GM21515 (cell line): ENCODE measurements at regions not wholly inside any gene's neighbourhood (a gene's known extent, or its start where the extent isn't known, plus 50 kb on each side); places are given as distances from the start of the nearest gene placed in this dataset.

Source experiments
- ATAC-seq: cut with Tn5 transposase; IDR thresholded peaks from one replicate; pipeline ENCODE4 v1.9.1; 2021; ENCODE audit not compliant: unreplicated experiment

GRCh38 chr7:21357151-21358097 is 70.5 kb upstream of the SP4 start:
- no peak for ATAC-seq

DNA sequence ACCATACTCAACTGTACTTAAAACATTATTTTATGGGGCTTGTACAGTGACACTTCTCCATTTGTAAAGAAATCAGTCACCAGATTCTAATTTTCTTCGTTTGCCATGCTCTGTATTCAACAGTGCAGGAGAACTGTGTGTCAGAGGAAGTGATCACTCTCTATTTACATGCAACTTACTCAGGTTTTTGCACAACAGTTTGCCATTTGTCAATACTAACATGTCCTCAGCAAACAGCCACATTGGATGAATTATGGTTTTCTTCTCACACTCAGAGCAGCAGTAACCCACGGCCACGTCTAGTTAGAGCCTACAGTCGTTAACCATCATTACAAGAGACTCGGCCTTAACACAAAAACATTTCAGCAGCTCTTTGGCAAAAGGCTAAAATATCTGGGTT is 69.2 kb upstream of the SP4 start:
- ATAC-seq, result no peak

DNA sequence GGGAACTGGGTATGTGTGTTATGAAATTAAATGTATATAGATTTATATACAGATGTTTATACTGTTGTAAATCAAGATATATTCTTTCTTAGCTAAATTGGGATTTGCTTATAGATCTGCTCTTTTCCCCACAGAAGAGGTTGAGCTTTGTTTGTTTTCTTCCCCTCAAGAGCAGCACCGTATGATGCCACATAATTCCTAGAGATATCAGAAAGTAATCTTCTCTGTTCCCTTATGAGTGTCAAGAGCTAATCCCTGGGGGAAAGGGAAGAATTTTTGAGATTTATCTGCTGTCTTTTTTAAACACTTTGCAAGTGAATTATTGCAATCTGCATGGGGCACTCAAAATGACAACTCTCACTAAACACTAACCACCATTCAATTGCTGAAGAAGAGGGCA is 68.7 kb upstream of the SP4 start:
- ATAC-seq, result no peak

GRCh38 chr7:21361413-21362125 is 66.3 kb upstream of the SP4 start:
- no peak for ATAC-seq

DNA sequence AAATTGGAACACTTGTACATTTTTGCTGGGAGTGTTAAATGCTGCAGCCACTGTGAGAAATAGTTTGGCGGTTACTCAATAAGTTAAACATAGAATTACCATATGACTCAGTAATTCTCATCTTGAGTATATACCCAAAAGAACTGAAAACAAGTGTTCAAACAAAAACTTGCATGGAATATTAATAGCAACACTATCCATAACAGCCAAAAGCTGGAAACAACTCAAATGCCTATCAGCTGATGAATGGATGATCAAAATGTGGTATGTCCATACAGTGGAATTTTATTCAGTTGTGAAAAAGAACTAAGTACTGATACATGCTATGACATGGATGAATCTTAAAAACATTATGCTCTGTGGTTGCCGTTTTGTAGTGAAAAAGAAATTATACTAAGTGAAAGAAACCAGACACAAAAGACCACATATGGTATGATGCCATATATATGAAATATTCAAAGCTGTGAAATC is 63.0 kb upstream of the SP4 start:
- ATAC-seq, result peak; percentile 76

DNA sequence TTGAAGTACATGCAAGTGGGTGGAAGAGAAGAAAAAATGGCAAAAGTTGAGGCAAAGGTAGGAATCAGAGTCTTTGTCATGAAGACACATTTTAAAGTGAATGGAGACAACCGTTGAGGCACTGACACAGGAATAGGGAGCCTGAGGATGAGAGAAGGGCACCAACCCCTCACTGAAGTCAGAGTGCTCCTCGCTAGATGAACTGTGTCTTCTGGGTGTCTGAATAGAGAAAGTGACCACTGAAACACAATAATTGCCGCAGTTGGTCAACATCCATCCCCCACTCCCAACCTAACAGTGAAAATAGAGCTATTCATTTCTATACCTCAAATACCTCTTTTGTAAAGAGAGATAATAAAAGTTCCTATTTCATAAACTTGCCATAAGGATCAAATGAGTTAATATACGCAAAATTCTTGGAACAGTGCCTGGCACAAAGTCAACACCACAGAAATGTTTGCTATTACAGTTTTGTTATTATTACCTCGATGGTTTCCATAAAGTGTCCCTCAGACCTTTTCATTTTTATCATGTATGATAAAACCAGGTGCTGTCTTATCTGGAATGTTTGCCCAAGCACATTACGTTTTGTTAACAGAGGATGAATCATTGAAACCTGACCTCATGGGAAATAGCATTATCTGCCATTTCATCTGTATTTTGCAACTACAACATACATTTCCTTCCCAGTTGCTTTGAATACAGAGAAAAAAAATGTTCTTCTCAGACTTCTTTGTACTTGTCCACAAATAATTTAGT is 61.8 kb upstream of the SP4 start:
- no peak for ATAC-seq

DNA sequence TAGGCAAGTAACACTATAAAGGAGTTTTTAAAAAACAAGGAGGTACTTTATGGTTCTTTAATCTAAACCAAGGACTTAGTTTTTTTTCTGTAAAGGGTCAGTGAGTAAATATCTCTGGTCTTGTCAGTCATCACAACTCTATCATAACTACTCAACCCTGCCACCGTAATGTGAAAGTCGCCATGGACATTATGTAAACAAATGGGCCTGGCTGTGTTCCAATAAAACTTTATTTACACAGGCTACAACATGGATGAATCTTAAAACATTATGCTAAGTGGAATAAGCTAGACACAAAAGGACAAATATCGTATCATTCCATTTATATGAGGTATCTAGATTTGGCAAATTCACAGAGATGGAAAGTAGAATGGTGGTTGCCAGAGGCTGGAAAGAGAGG is 60.8 kb upstream of the SP4 start:
- ATAC-seq, result no peak

DNA sequence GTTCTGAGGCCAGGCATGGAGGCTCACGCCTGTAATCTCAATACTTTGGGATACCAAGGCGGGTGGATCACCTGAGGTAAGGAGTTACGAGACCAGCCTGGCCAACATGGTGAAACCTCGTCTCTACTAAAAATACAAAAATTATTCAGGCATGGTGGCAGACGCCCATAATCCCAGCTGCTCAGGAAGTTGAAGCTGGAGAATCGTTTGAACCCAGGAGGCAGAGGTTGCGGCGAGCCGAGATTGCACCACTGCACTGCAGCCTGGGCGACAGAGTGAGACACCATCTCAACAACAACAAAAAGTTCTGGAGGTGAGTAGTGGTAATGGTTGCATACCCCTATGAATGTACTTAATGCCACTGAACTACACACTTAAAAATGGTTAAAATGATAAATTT is 60.3 kb upstream of the SP4 start:
- ATAC-seq, result no peak

DNA sequence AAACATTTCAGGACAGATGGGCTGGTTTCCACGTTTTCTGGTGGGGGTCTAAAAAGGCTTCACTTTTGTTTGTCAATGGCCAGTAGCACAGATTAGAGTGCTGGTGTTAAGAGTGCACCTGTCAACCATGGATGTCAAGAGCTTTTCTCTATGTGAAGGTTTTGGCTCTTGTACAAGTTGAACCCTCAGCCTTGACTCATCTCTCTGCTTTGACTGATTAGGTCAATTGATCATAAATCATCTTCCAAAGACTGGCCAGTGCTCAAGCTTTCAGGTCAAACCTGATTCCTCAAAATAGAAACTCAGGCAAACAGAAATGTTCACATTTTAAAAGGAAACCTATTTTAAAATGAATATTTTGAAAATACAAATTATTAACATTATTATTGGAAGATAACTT is 59.6 kb upstream of the SP4 start:
- no peak for ATAC-seq

DNA sequence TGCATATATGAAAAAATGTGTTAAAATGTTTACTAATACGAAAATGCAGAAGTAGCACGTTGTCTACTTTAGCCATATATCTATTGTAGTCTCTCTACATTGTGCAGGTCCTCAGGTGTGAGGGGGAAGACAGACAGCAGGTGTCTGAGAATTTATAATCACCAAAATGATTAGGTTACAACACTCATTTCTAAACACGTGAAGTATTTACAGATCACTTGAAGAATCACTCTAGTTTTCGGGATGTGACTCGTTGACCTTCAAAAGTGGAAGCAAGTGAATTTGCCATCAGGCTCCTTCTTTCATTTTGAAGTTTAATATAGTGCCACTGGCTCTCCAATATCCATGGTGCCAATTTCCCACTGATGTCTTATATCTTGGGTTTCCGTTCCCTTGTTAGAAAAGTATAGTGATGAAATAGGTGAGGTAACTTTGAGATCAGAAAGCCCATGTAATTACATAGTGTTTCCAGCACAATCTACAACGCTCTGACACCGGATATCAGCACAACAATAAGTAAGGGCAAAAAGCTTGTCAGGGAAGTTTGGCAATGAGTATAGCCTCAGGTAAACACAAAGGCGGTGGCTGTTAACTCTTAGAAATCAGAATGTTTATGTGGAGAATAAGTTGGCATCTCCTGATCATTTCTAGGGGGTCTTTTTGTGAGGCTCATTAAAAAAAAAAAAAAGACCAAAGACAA is 57.5 kb upstream of the SP4 start:
- ATAC-seq, result no peak

DNA sequence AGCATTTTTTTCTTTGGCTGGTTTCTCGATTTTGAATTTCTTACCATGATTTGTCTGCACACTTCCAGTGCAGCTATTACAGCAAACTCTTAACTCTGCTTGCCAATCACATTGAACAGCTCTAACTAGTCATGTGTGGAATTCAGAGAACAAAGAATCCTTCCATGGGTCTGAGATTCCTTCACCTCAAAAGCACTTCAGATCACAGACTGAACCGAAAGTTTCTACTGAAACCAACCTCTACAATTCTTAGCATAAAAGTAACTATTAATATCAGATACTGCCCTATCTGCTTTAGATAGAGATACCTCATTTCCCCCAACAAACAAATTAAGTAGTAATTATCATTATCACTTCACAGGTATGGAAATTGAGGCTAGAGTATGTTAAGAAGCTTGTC is 56.5 kb upstream of the SP4 start:
- ATAC-seq, result no peak

DNA sequence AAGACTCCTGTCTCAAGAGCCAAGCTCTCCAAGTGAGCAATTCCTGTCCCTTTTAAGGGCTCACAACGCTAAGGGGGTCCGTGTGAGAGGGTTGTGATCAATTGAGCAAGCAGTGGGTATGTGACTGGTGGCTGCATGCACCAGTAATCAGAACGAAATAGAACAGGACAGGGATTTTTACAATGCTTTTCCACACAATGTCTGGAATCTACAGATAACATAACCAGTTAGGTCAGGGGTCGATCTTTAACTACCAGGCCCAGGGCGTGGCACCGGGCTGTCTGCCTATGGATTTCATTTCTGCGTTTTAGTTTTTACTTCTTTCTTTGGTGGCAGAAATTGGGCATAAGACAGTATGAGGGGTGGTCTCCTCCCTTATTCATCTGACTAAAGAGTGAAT is 54.9 kb upstream of the SP4 start:
- ATAC-seq, result no peak

DNA sequence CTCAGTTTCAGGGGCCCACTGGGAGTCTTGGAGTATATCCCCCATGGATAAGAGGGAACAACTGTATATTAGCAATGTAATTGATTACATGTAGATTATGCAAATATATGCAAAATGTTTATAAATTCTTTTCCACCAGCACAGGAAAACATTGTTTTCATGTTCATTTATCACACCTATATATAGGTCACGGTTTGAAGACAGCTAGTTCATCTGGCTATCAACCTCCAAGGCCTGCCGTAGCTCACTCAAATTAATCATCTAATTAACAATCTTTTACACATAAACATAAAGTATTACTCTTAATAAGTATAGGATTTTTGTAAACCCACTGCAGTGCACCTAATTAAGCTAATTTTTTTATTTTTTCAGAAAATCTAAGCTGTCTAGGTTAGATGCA is 53.7 kb upstream of the SP4 start:
- ATAC-seq, result no peak

DNA sequence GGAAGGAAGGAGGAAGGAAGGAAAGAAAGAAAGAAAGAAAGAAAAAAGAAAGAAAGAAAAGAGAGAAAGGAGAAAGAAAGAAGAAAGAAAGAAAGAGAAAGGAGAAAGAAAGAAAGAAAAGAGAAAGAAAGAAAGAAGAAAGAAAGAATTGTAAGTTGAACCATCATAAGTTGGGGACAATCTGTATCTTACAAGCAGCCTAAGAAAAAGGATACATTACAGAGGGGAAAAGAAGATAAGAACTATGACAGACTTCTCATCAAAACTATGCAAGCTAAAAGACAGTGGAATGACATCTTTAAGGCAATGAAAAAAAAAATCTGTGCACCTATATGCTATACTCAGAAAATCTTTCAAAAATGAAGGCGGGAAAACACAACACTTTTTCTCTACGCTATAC is 50.3 kb upstream of the SP4 start:
- no peak for ATAC-seq
